ENCODE measurements at regions not wholly inside any gene's neighbourhood (a gene's known extent, or its start where the extent isn't known, plus 50 kb on each side); places are given as distances from the start of the nearest gene placed in this dataset.

DNA sequence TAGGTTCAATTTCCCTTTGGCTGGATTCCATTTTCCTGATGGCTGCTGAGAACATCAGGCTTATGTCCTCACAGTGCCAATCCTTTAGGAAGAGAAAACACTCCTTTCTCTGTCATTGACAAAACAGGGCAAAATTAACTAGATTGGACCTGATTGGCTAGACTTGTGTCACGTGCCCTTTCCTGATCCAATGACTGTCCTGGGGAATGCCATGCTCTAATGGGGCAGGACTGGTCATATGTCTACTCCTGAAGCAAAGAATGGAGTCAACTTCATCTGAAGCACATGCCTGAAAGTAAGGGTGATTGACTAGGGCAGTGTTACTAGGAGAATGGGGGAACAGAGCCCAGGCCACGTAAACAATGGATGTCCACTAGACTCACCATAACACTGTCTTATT, 220.4 kb downstream of the KDR start:
- Histone ChIP-seq H3K4me3 (no peak overlapping the region), H3K9me3 (no peaks in the 10 kb centered on the region), H3K36me3 (no peaks in the 10 kb centered on the region), H3K4me1 (no peaks in the 10 kb centered on the region), H3K27ac (no peak overlapping the region), H3K27me3 (no peaks in the 10 kb centered on the region)
- in situ Hi-C loops (cut with MboI; ENCODE audit: low pct_ligation_motif_present in 1 of 4, low pct_unique_long_range_greater_than_20kb in 1 of 4, low sequenced_read_pairs in 3 of 4), result no loop called here
- WGBS, 2 donors (ENCODE audit: low coverage in 1 of 2), result 60 to 77% methylated on average over 1 to 2 of the region's 2 CpGs
- intact Hi-C loops (cut with DNase I; ENCODE audit: low total_unique reads), result loop anchor here (5.0 kb wide), 1 partner anchor 323 kb away; no protein-coding TSS in a partner anchor
- no peak for DNase-seq
- TF ChIP-seq POLR2AphosphoS5 (IDR thresholded peaks at IDR 0.05) (no peak), POLR2A (IDR thresholded peaks at IDR 0.05) (no peak), EP300 (IDR thresholded peaks at IDR 0.05; ENCODE audit: low read depth) (no peak)
- TF ChIP-seq, protein P1, sequence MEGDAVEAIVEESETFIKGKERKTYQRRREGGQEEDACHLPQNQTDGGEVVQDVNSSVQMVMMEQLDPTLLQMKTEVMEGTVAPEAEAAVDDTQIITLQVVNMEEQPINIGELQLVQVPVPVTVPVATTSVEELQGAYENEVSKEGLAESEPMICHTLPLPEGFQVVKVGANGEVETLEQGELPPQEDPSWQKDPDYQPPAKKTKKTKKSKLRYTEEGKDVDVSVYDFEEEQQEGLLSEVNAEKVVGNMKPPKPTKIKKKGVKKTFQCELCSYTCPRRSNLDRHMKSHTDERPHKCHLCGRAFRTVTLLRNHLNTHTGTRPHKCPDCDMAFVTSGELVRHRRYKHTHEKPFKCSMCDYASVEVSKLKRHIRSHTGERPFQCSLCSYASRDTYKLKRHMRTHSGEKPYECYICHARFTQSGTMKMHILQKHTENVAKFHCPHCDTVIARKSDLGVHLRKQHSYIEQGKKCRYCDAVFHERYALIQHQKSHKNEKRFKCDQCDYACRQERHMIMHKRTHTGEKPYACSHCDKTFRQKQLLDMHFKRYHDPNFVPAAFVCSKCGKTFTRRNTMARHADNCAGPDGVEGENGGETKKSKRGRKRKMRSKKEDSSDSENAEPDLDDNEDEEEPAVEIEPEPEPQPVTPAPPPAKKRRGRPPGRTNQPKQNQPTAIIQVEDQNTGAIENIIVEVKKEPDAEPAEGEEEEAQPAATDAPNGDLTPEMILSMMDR (IDR thresholded peaks at IDR 0.05), result no peak

- H3K27ac ChIP-seq, result no peak overlapping the region
- H3K4me3 ChIP-seq, result no peak overlapping the region
- no peaks in the 10 kb centered on the region for H3K27me3 ChIP-seq
- no peaks in the 10 kb centered on the region for H3K9me3 ChIP-seq
- 74 to 80% methylated on average over 3 of the region's 3 CpGs for WGBS, 2 donors (ENCODE audit: low coverage in 1 of 2)
- no peaks in the 10 kb centered on the region for H3K36me3 ChIP-seq
- no peaks in the 10 kb centered on the region for H3K4me1 ChIP-seq
- intact Hi-C loops (cut with DNase I; ENCODE audit: low total_unique reads), result loop anchor here (5.0 kb wide), 1 partner anchor 321 kb away; no protein-coding TSS in a partner anchor
- in situ Hi-C loops (cut with MboI; ENCODE audit: low pct_ligation_motif_present in 1 of 4, low pct_unique_long_range_greater_than_20kb in 1 of 4, low sequenced_read_pairs in 3 of 4), result no loop called here
- TF ChIP-seq EP300 (IDR thresholded peaks at IDR 0.05; ENCODE audit: low read depth), result no peak
- no peak for TF ChIP-seq POLR2AphosphoS5 (IDR thresholded peaks at IDR 0.05)
- no peak for TF ChIP-seq POLR2A (IDR thresholded peaks at IDR 0.05)
- no peak for DNase-seq
Observed at GRCh38 chr4:54902976-54903375, 222.4 kb downstream of the KDR start.

- intact Hi-C loops (cut with DNase I; ENCODE audit: low total_unique reads), result loop anchor here (5.0 kb wide), 1 partner anchor 320 kb away; no protein-coding TSS in a partner anchor
- no peak for DNase-seq
- in situ Hi-C loops (cut with MboI; ENCODE audit: low pct_ligation_motif_present in 1 of 4, low pct_unique_long_range_greater_than_20kb in 1 of 4, low sequenced_read_pairs in 3 of 4), result no loop called here
- no peaks in the 10 kb centered on the region for H3K36me3 ChIP-seq
- H3K9me3 ChIP-seq, result no peaks in the 10 kb centered on the region
- no peaks in the 10 kb centered on the region for H3K4me1 ChIP-seq
- 50 to 80% methylated on average over 1 of the region's 1 CpG for WGBS, 2 donors (ENCODE audit: low coverage in 1 of 2)
- no peaks in the 10 kb centered on the region for H3K27me3 ChIP-seq
- no peak overlapping the region for H3K27ac ChIP-seq
- no peak overlapping the region for H3K4me3 ChIP-seq
- TF ChIP-seq, protein P1 (IDR thresholded peaks at IDR 0.05), result no peak
- TF ChIP-seq EP300 (IDR thresholded peaks at IDR 0.05; ENCODE audit: low read depth), result no peak
- TF ChIP-seq POLR2A (IDR thresholded peaks at IDR 0.05), result no peak
- TF ChIP-seq POLR2AphosphoS5 (IDR thresholded peaks at IDR 0.05), result no peak
Observed at GRCh38 chr4:54902271-54902670, 223.1 kb downstream of the KDR start.

- H3K36me3 ChIP-seq, result no peaks in the 10 kb centered on the region
- in situ Hi-C loops (cut with MboI; ENCODE audit: low pct_ligation_motif_present in 1 of 4, low pct_unique_long_range_greater_than_20kb in 1 of 4, low sequenced_read_pairs in 3 of 4) (no loop called here), intact Hi-C loops (cut with DNase I; ENCODE audit: low total_unique reads) (loop anchor here (5.0 kb wide), 1 partner anchor 319 kb away; no protein-coding TSS in a partner anchor)
- H3K4me3 ChIP-seq, result no peak overlapping the region
- DNase-seq, result no peak
- TF ChIP-seq EP300 (IDR thresholded peaks at IDR 0.05; ENCODE audit: low read depth) (no peak), POLR2AphosphoS5 (IDR thresholded peaks at IDR 0.05) (no peak), POLR2A (IDR thresholded peaks at IDR 0.05) (no peak)
- TF ChIP-seq, protein P1 (IDR thresholded peaks at IDR 0.05), result no peak
- no peak overlapping the region for H3K27ac ChIP-seq
- no peaks in the 10 kb centered on the region for H3K27me3 ChIP-seq
- 89% methylated on average over 1 of the region's 1 CpG; no CpG with 5 or more reads in 1 of the 2 donors for WGBS, 2 donors (ENCODE audit: low coverage in 1 of 2)
- H3K9me3 ChIP-seq, result no peaks in the 10 kb centered on the region
- H3K4me1 ChIP-seq, result no peaks in the 10 kb centered on the region
Observed at GRCh38 chr4:54901202-54901601, 224.2 kb downstream of the KDR start.

All from transverse colon (tissue), 4 donors.